Activated CD4-positive, alpha-beta memory T cell treated with anti-CD3 and anti-CD28 coated beads, Interleukin-2, amount 10 ng/mL, durations not matched to agents 7 days and 5 days (primary cell): ENCODE measurements at regions not wholly inside any gene's neighbourhood (a gene's known extent, or its start where the extent isn't known, plus 50 kb on each side); places are given as distances from the start of the nearest gene placed in this dataset.
A peak's percentile ranks its signal among the peaks of the same experiment; 100 is the strongest.

ENCODE experiments used
- CTCF ChIA-PET: fragments of 350-600 bp; sonication (Branson Sonifier 250); formaldehyde crosslinking; loops from one replicate; lab custom pipeline; 2021; ENCODE audit warnings: antibody characterized with exemption, inconsistent platforms; lab: Charles Lee
- POLR2A ChIA-PET: fragments of 350-600 bp; sonication (Branson Sonifier 250); formaldehyde crosslinking; loops from one replicate; lab custom pipeline; 2021; ENCODE audit warnings: antibody characterized with exemption; lab: Charles Lee
- DNase-seq: peaks from one replicate; pipeline ENCODE4 v3.0.0-alpha.2; 2020
- H3K27ac Mint-ChIP-seq: one replicate; pipeline ENCODE4 v1.8.0; 2021; ENCODE audit warnings: mild to moderate bottlenecking, mixed read lengths
- H3K27me3 Mint-ChIP-seq: one replicate; pipeline ENCODE4 v1.8.0; 2021; ENCODE audit warnings: mixed read lengths
- H3K36me3 Mint-ChIP-seq: one replicate; pipeline ENCODE4 v1.8.0; 2021; ENCODE audit warnings: low read depth, mixed read lengths
- H3K4me1 Mint-ChIP-seq: one replicate; pipeline ENCODE4 v1.8.0; 2021; ENCODE audit warnings: mixed read lengths
- H3K4me3 Mint-ChIP-seq: one replicate; pipeline ENCODE4 v1.8.0; 2021; ENCODE audit warnings: mild to moderate bottlenecking, mixed read lengths
- H3K9me3 Mint-ChIP-seq: one replicate; pipeline ENCODE4 v1.8.0; 2021; ENCODE audit warnings: mixed read lengths

GRCh38 chr17:68122587-68122986 is 87.1 kb downstream of the KPNA2 start:
- Mint-ChIP-seq H3K27ac (no peak overlapping the region), H3K4me3 (no peak overlapping the region), H3K36me3 (peaks cover 22% of the 10 kb centered on the region), H3K27me3 (no peaks in the 10 kb centered on the region), H3K9me3 (peaks cover 7% of the 10 kb centered on the region), H3K4me1 (peaks cover 10% of the 10 kb centered on the region)
- DNase-seq: no peak
- CTCF ChIA-PET: no interaction called here
- POLR2A ChIA-PET: no interaction called here

- peaks cover 7% of the 10 kb centered on the region for H3K9me3 Mint-ChIP-seq
- no peak for DNase-seq
- H3K4me1 Mint-ChIP-seq: peaks cover 9% of the 10 kb centered on the region
- H3K27me3 Mint-ChIP-seq: no peaks in the 10 kb centered on the region
- H3K27ac Mint-ChIP-seq: no peak overlapping the region
- ChIA-PET CTCF (no interaction called here), POLR2A (no interaction called here)
- H3K4me3 Mint-ChIP-seq: no peak overlapping the region
- peaks cover 15% of the 10 kb centered on the region for H3K36me3 Mint-ChIP-seq
Observed at GRCh38 chr17:68125111-68125870, 89.8 kb downstream of the KPNA2 start.

GRCh38 chr17:68127914-68128313 is 92.4 kb downstream of the KPNA2 start:
- H3K27me3 Mint-ChIP-seq: no peaks in the 10 kb centered on the region
- H3K27ac Mint-ChIP-seq: peak overlapping the region; percentile 12
- no peak overlapping the region for H3K4me3 Mint-ChIP-seq
- ChIA-PET CTCF (no interaction called here), POLR2A (no interaction called here)
- peaks cover 9% of the 10 kb centered on the region for H3K4me1 Mint-ChIP-seq
- peaks cover 3% of the 10 kb centered on the region for H3K9me3 Mint-ChIP-seq
- DNase-seq: no peak
- H3K36me3 Mint-ChIP-seq: peaks cover 8% of the 10 kb centered on the region

GRCh38 chr17:68131456-68131855 is 95.9 kb downstream of the KPNA2 start:
- Mint-ChIP-seq H3K27me3 (no peaks in the 10 kb centered on the region), H3K9me3 (no peaks in the 10 kb centered on the region), H3K36me3 (peaks cover 2% of the 10 kb centered on the region), H3K4me3 (no peak overlapping the region), H3K4me1 (no peaks in the 10 kb centered on the region), H3K27ac (no peak overlapping the region)
- no peak for DNase-seq
- ChIA-PET POLR2A (no interaction called here), CTCF (no interaction called here)

GRCh38 chr17:68133346-68134045 is 98.0 kb downstream of the KPNA2 start:
- no peaks in the 10 kb centered on the region for H3K9me3 Mint-ChIP-seq
- no peak overlapping the region for H3K27ac Mint-ChIP-seq
- DNase-seq: no peak
- no peak overlapping the region for H3K4me3 Mint-ChIP-seq
- H3K4me1 Mint-ChIP-seq: no peaks in the 10 kb centered on the region
- no peaks in the 10 kb centered on the region for H3K27me3 Mint-ChIP-seq
- ChIA-PET CTCF (no interaction called here), POLR2A (no interaction called here)
- no peaks in the 10 kb centered on the region for H3K36me3 Mint-ChIP-seq

- Mint-ChIP-seq H3K36me3 (no peaks in the 10 kb centered on the region), H3K27me3 (no peaks in the 10 kb centered on the region), H3K27ac (no peak overlapping the region), H3K9me3 (no peaks in the 10 kb centered on the region), H3K4me1 (no peaks in the 10 kb centered on the region), H3K4me3 (no peak overlapping the region)
- ChIA-PET POLR2A (no interaction called here), CTCF (interaction anchor here (1.1 kb wide), 1 partner anchor 15 kb away, joined by 3 read pairs; no protein-coding TSS in a partner anchor)
- DNase-seq: no peak
Observed at GRCh38 chr17:68134046-68134637, 98.6 kb downstream of the KPNA2 start.

- ChIA-PET CTCF (interaction anchor here (1.1 kb wide), 1 partner anchor 16 kb away, joined by 3 read pairs; no protein-coding TSS in a partner anchor), POLR2A (no interaction called here)
- Mint-ChIP-seq H3K36me3 (no peaks in the 10 kb centered on the region), H3K9me3 (no peaks in the 10 kb centered on the region), H3K27me3 (no peaks in the 10 kb centered on the region), H3K4me3 (no peak overlapping the region), H3K27ac (no peak overlapping the region), H3K4me1 (no peaks in the 10 kb centered on the region)
- no peak for DNase-seq
Observed at GRCh38 chr17:68134731-68135130, 99.2 kb downstream of the KPNA2 start.

GRCh38 chr17:68135141-68135887 is 99.8 kb downstream of the KPNA2 start:
- Mint-ChIP-seq H3K27me3 (no peaks in the 10 kb centered on the region), H3K27ac (no peak overlapping the region), H3K4me1 (no peaks in the 10 kb centered on the region), H3K9me3 (no peaks in the 10 kb centered on the region), H3K4me3 (no peak overlapping the region), H3K36me3 (no peaks in the 10 kb centered on the region)
- no peak for DNase-seq
- ChIA-PET CTCF (interaction anchor here (1.0 to 1.1 kb wide), 2 partner anchors 16 to 77 kb away, joined by 3 to 4 read pairs; no protein-coding TSS in a partner anchor), POLR2A (no interaction called here)

GRCh38 chr17:68141050-68141449 is 105.5 kb downstream of the KPNA2 start:
- ChIA-PET CTCF (interaction anchor here (0.7 kb wide), 1 partner anchor 356 kb away, joined by 3 read pairs; no protein-coding TSS in a partner anchor), POLR2A (no interaction called here)
- no peak overlapping the region for H3K27ac Mint-ChIP-seq
- no peak overlapping the region for H3K4me3 Mint-ChIP-seq
- no peaks in the 10 kb centered on the region for H3K36me3 Mint-ChIP-seq
- no peaks in the 10 kb centered on the region for H3K9me3 Mint-ChIP-seq
- peaks cover 4% of the 10 kb centered on the region for H3K4me1 Mint-ChIP-seq
- H3K27me3 Mint-ChIP-seq: peaks cover 2% of the 10 kb centered on the region
- no peak for DNase-seq

- Mint-ChIP-seq H3K9me3 (no peaks in the 10 kb centered on the region), H3K36me3 (no peaks in the 10 kb centered on the region), H3K27ac (no peak overlapping the region), H3K4me3 (no peak overlapping the region), H3K27me3 (peaks cover 2% of the 10 kb centered on the region), H3K4me1 (peaks cover 4% of the 10 kb centered on the region)
- CTCF ChIA-PET: no interaction called here
- POLR2A ChIA-PET: no interaction called here
- no peak for DNase-seq
Observed at GRCh38 chr17:68142595-68142994, 105.2 kb upstream of the AMZ2 start.

GRCh38 chr17:68143425-68143824 is 104.4 kb upstream of the AMZ2 start:
- ChIA-PET CTCF (no interaction called here), POLR2A (no interaction called here)
- H3K4me3 Mint-ChIP-seq: no peak overlapping the region
- H3K27me3 Mint-ChIP-seq: peaks cover 5% of the 10 kb centered on the region
- DNase-seq: no peak
- peaks cover 4% of the 10 kb centered on the region for H3K4me1 Mint-ChIP-seq
- no peaks in the 10 kb centered on the region for H3K9me3 Mint-ChIP-seq
- no peak overlapping the region for H3K27ac Mint-ChIP-seq
- H3K36me3 Mint-ChIP-seq: no peaks in the 10 kb centered on the region

- H3K9me3 Mint-ChIP-seq: no peaks in the 10 kb centered on the region
- H3K27ac Mint-ChIP-seq: no peak overlapping the region
- ChIA-PET CTCF (no interaction called here), POLR2A (no interaction called here)
- H3K4me1 Mint-ChIP-seq: peaks cover 4% of the 10 kb centered on the region
- no peak for DNase-seq
- peaks cover 7% of the 10 kb centered on the region for H3K27me3 Mint-ChIP-seq
- no peaks in the 10 kb centered on the region for H3K36me3 Mint-ChIP-seq
- H3K4me3 Mint-ChIP-seq: no peak overlapping the region
Observed at GRCh38 chr17:68145088-68145487, 102.8 kb upstream of the AMZ2 start.

- CTCF ChIA-PET: no interaction called here
Observed at GRCh38 chr17:68148936-68149335, 98.9 kb upstream of the AMZ2 start.

More at GRCh38 chr17:68148936-68149335, 98.9 kb upstream of the AMZ2 start:
- Mint-ChIP-seq H3K4me1 (no peaks in the 10 kb centered on the region), H3K9me3 (no peaks in the 10 kb centered on the region), H3K27me3 (peaks cover 5% of the 10 kb centered on the region), H3K36me3 (no peaks in the 10 kb centered on the region), H3K4me3 (no peak overlapping the region), H3K27ac (no peak overlapping the region)
- POLR2A ChIA-PET: no interaction called here
- no peak for DNase-seq
